ENCODE measurements at regions not wholly inside any gene's neighbourhood (a gene's known extent, or its start where the extent isn't known, plus 50 kb on each side); places are given as distances from the start of the nearest gene placed in this dataset.

DNA sequence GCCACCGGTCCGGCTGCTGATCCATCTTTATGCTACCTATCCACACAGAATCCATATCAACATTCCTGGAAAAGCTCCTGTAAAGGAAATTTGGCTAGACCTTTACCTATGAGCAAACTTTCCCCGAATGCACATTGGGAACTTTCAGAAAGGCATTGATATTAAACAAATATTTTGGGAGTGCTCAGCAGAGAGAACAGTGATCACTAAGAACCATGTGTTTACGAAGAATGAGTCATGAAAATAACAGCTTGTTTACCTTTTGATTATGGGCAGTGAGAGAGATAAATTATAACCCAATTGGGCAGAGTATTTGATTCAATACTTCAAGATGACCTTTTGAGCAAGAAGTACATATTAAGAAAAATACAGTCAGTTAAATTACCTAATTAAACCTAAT is 189.7 kb upstream of the CDH2 start:
- TF ChIP-seq POLR2AphosphoS5 (IDR thresholded peaks at IDR 0.05; ENCODE audit: low read depth) (no peak), GABPA (IDR thresholded peaks at IDR 0.05; ENCODE audit: low read depth) (no peak), REST (IDR thresholded peaks at IDR 0.05; ENCODE audit: insufficient replicate concordance, low read depth) (no peak), SPI1 (IDR thresholded peaks at IDR 0.05; ENCODE audit: borderline replicate concordance, low read depth) (no peak), CTCF (IDR thresholded peaks at IDR 0.05; ENCODE audit: insufficient read depth, low read length) (no peak)
- H3K4me3 ChIP-seq (replicated peaks; ENCODE audit: insufficient read depth, low read length) = no peak overlapping the region
- no peak overlapping the region for H3K27ac ChIP-seq (replicated peaks)
- no peaks in the 10 kb centered on the region for H3K27me3 ChIP-seq (ENCODE audit: insufficient read depth, poor library complexity, severe bottlenecking)
- no peak for DNase-seq (ENCODE audit: low read depth in 1 of 2, low spot score in 1 of 2)

DNA sequence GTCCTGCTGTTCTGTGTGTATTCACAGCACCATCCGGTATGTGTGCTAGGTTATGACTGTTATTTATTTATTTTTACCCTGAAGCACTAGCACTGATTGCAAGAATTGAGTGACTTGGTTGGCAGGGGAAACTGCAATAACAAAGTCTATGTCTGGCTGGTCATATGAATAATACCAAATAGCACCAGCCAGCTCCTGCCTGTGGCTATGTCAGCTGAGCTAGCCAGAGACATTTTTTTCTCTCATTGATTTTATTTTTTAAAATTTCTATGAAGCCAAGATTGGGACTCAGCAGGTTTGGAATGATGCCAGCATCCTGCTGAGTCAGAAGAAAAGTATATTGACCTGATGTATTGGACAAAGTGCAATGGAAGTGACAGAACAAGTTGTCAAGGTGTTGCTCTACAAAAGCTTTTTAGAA is 188.5 kb upstream of the CDH2 start:
- no peak overlapping the region for H3K4me3 ChIP-seq (replicated peaks; ENCODE audit: insufficient read depth, low read length)
- no peaks in the 10 kb centered on the region for H3K27me3 ChIP-seq (ENCODE audit: insufficient read depth, poor library complexity, severe bottlenecking)
- no peak overlapping the region for H3K27ac ChIP-seq (replicated peaks)
- no peak for TF ChIP-seq SPI1 (IDR thresholded peaks at IDR 0.05; ENCODE audit: borderline replicate concordance, low read depth)
- no peak for DNase-seq (ENCODE audit: low read depth in 1 of 2, low spot score in 1 of 2)

GRCh38 chr18:28363124-28363523 is 186.2 kb upstream of the CDH2 start:
- DNase-seq (ENCODE audit: low read depth in 1 of 2, low spot score in 1 of 2) = no peak
- no peak overlapping the region for H3K27ac ChIP-seq (replicated peaks)
- no peak overlapping the region for H3K4me3 ChIP-seq (replicated peaks; ENCODE audit: insufficient read depth, low read length)
- TF ChIP-seq REST (IDR thresholded peaks at IDR 0.05; ENCODE audit: insufficient replicate concordance, low read depth) (no peak), GABPA (IDR thresholded peaks at IDR 0.05; ENCODE audit: low read depth) (no peak), SPI1 (IDR thresholded peaks at IDR 0.05; ENCODE audit: borderline replicate concordance, low read depth) (no peak), POLR2AphosphoS5 (IDR thresholded peaks at IDR 0.05; ENCODE audit: low read depth) (no peak), CTCF (IDR thresholded peaks at IDR 0.05; ENCODE audit: insufficient read depth, low read length) (no peak)
- no peaks in the 10 kb centered on the region for H3K27me3 ChIP-seq (ENCODE audit: insufficient read depth, poor library complexity, severe bottlenecking)

- no peak for DNase-seq (ENCODE audit: low read depth in 1 of 2, low spot score in 1 of 2)
- TF ChIP-seq POLR2AphosphoS5 (IDR thresholded peaks at IDR 0.05; ENCODE audit: low read depth) (no peak), REST (IDR thresholded peaks at IDR 0.05; ENCODE audit: insufficient replicate concordance, low read depth) (no peak), GABPA (IDR thresholded peaks at IDR 0.05; ENCODE audit: low read depth) (no peak), CTCF (IDR thresholded peaks at IDR 0.05; ENCODE audit: insufficient read depth, low read length) (no peak), SPI1 (IDR thresholded peaks at IDR 0.05; ENCODE audit: borderline replicate concordance, low read depth) (no peak)
Observed at GRCh38 chr18:28359176-28359575, 182.2 kb upstream of the CDH2 start.

More at GRCh38 chr18:28359176-28359575, 182.2 kb upstream of the CDH2 start:
- Histone ChIP-seq H3K4me3 (replicated peaks; ENCODE audit: insufficient read depth, low read length) (no peak overlapping the region), H3K27ac (replicated peaks) (no peak overlapping the region), H3K27me3 (ENCODE audit: insufficient read depth, poor library complexity, severe bottlenecking) (no peaks in the 10 kb centered on the region)
